GM12878 (cell line): ENCODE measurements at regions not wholly inside any gene's neighbourhood (a gene's known extent, or its start where the extent isn't known, plus 50 kb on each side); places are given as distances from the start of the nearest gene placed in this dataset.

Experiments used
- ATAC-seq: fragments of 200-7000 bp; cut with Tn5 transposase; 3 replicates; pipeline ENCODE4 v1.9.1; 2020; ENCODE audit warnings: mild to moderate bottlenecking, moderate library complexity
- BruUV-seq: library from RNA; stranded (reverse); fragments of 400-500 nt; replicated peaks from 2 replicates; lab custom pipeline; 2021; lab: Mats Ljungman, UMichigan
- CTCF ChIA-PET: fragments of 300-600 bp; sonication (Branson Sonifier 250); formaldehyde crosslinking; extraction: SDS; loops from one replicate; lab custom pipeline; 2021; ENCODE audit warnings: inconsistent platforms; lab: Yijun Ruan, JAX
- POLR2A ChIA-PET: fragments of 350-600 bp; formaldehyde crosslinking; extraction: SDS; loops from one replicate; lab custom pipeline; 2021; ENCODE audit warnings: inconsistent platforms; lab: Charles Lee
- RAD21 ChIA-PET: fragments of 300-600 bp; sonication (Branson Sonifier 250); formaldehyde crosslinking; loops from one replicate; lab custom pipeline; 2023; ENCODE audit warnings: antibody characterized with exemption; ENCODE audit not compliant: unreplicated experiment; lab: Charles Lee
- SMC1A ChIA-PET: fragments of 300-600 bp; sonication (Branson Sonifier 250); formaldehyde crosslinking; loops from one replicate; lab custom pipeline; 2023; ENCODE audit not compliant: unreplicated experiment, uncharacterized antibody; lab: Charles Lee
- DNase-seq: peaks from one replicate; pipeline ENCODE4 v3.0.0-alpha.2; 2011; ENCODE audit warnings: low read depth, low spot score
- FAIRE-seq: peaks from 3 replicates; lab custom pipeline; 2011; peaks lifted over from hg19 to GRCh38; lab: Jason Lieb, UNC
- H2AFZ ChIP-seq: 2 replicates; pipeline ENCODE4 v1.6.0; 2011; ENCODE audit warnings: low read depth, low read length, control low read depth; ENCODE audit not compliant: control insufficient read depth
- H3K27ac ChIP-seq: 2 replicates; pipeline ENCODE4 v1.5.1; 2011; ENCODE audit warnings: control low read depth; ENCODE audit not compliant: control insufficient read depth, insufficient read depth
- H3K27me3 ChIP-seq, 2 experiments: replicated peaks in 1 of 2; 2 replicates each; pipeline versions ENCODE4 v1.6.0 to v1.6.1; 2011; ENCODE audit warnings: low read length in 1 of 2; ENCODE audit not compliant: control insufficient read depth in 2 of 2, insufficient read depth in 2 of 2
- H3K36me3 ChIP-seq, 2 experiments: 2 replicates each; pipeline ENCODE4 v1.5.1; 2011; ENCODE audit warnings: low read length in 1 of 2; ENCODE audit not compliant: control insufficient read depth in 2 of 2, insufficient read depth in 2 of 2
- H3K4me1 ChIP-seq: 2 replicates; pipeline ENCODE4 v1.6.1; 2011; ENCODE audit warnings: mild to moderate bottlenecking, low read length, moderate library complexity, mixed read lengths; ENCODE audit not compliant: control insufficient read depth, insufficient read depth
- H3K4me2 ChIP-seq: 2 replicates; pipeline ENCODE4 v1.6.0; 2011; ENCODE audit warnings: control low read depth; ENCODE audit not compliant: control insufficient read depth, insufficient read depth
- H3K4me3 ChIP-seq: fragments of 200-600 bp; sonication (generic); 2 replicates; pipeline ENCODE4 v1.5.1; 2016
- H3K79me2 ChIP-seq: 2 replicates; pipeline ENCODE4 v1.6.0; 2011; ENCODE audit warnings: low read length; ENCODE audit not compliant: control insufficient read depth, insufficient read depth
- H3K9ac ChIP-seq: 2 replicates; pipeline ENCODE4 v1.8.0; 2011; ENCODE audit warnings: low read length, control low read depth, mixed read lengths; ENCODE audit not compliant: control insufficient read depth, insufficient read depth
- H3K9me3 ChIP-seq: replicated peaks from 3 replicates; pipeline ENCODE4 v1.5.1; 2011; ENCODE audit warnings: mild to moderate bottlenecking, low read length; ENCODE audit not compliant: control insufficient read depth, insufficient read depth
- H4K20me1 ChIP-seq: 2 replicates; pipeline ENCODE4 v1.6.0; 2011; ENCODE audit not compliant: control insufficient read depth, insufficient read depth
- ATF2 ChIP-seq: IDR thresholded peaks from 2 replicates; pipeline ENCODE4 v1.6.1; 2012; ENCODE audit warnings: low read length, inconsistent platforms
- BCL11A ChIP-seq: IDR thresholded peaks from 2 replicates; pipeline ENCODE4 v1.6.1; 2011; ENCODE audit warnings: low read depth, low read length
- CREB1 ChIP-seq: IDR thresholded peaks from 2 replicates; pipeline ENCODE4 v1.6.1; 2012; ENCODE audit warnings: low read depth, mild to moderate bottlenecking, inconsistent platforms
- HDAC6 ChIP-seq: fragments of 200-600 bp; sonication (generic); IDR thresholded peaks from one replicate; pipeline ENCODE4 v1.8.0; 2017; ENCODE audit warnings: antibody characterized with exemption; ENCODE audit not compliant: unreplicated experiment
- NR2C1 ChIP-seq: fragments of 450-650 bp; IDR thresholded peaks from 2 replicates; pipeline ENCODE4 v1.6.1; 2017; ENCODE audit warnings: antibody characterized with exemption, mild to moderate bottlenecking, moderate library complexity
- PAX5 ChIP-seq: IDR thresholded peaks from 2 replicates; pipeline ENCODE4 v1.6.1; 2011; ENCODE audit warnings: low read depth, low read length, borderline replicate concordance
- RCOR1 ChIP-seq: conservative IDR thresholded peaks from 2 replicates; pipeline ENCODE4 v1.6.1; 2012; ENCODE audit warnings: low read depth, low read length, improper control_type of control experiment
- SMARCA5 ChIP-seq: fragments of 450-650 bp; IDR thresholded peaks from 2 replicates; pipeline ENCODE4 v1.6.1; 2017; ENCODE audit warnings: mild to moderate bottlenecking
- SP1 ChIP-seq: IDR thresholded peaks from one replicate; pipeline ENCODE4 v1.6.1; 2011; ENCODE audit warnings: low read depth, low read length
- ZBTB11 ChIP-seq: fragments of 450-650 bp; formaldehyde crosslinking; IDR thresholded peaks from 2 replicates; pipeline ENCODE4 v1.5.0; 2022; ENCODE audit warnings: mild to moderate bottlenecking, missing genetic modification characterization
- ZNF24 ChIP-seq: fragments of 450-650 bp; IDR thresholded peaks from 2 replicates; pipeline ENCODE4 v1.6.1; 2017; ENCODE audit warnings: antibody characterized with exemption, mild to moderate bottlenecking
- ZNF384 ChIP-seq: IDR thresholded peaks from 2 replicates; pipeline ENCODE4 v1.6.1; 2012; ENCODE audit warnings: low read depth, mild to moderate bottlenecking, low read length, improper control_type of control experiment, borderline replicate concordance
- WGBS: methylation state at CpG from one replicate; pipeline ENCODE4 v1.1.6; 2016; ENCODE audit warnings: low lambda C conversion rate; ENCODE audit not compliant: insufficient replicate concordance, insufficient coverage; ENCODE audit errors: missing lambda C conversion rate; 5-methylcytosine and 5-hydroxymethylcytosine counted together
- in situ Hi-C: fragments of 300-500 bp; cut with MboI; formaldehyde crosslinking; loops from 9 replicates; pipeline ENCODE4 v1.14.3; 2018; ENCODE audit warnings: mixed read lengths
- intact Hi-C: fragments of 100-400 bp; cut with micrococcal nuclease; formaldehyde crosslinking; loops from one replicate; pipeline ENCODE4 v1.14.2; 2022; ENCODE audit not compliant: unreplicated experiment
- TF ChIP-seq, protein P1 (sequence below): fragments of 450-650 bp; IDR thresholded peaks from 2 replicates; pipeline ENCODE4 v1.6.1; 2017; ENCODE audit warnings: mild to moderate bottlenecking, moderate library complexity

DNA sequence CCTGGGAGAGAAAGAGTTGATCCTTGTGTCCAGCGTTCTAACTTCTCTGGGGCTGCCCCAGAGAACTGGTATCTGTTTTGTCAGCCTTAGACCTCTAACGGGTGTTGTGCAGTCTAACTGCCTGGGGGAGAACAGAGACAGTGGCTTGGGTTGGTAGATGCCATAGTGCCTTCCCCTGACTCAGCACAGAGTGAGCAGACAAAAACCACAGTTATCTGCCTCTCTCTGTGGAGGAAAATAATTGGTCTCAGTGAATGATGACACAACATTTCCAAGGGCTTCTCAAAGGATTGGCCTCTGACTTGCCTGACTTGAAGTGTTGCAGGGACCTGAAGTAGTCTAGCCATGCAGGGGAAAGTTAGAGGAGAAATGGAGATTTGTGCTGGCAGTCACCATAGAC is 226.2 kb upstream of the MAN1A1 start:
- in situ Hi-C loops = no loop called here
- intact Hi-C loops = no loop called here
- no peaks in the 10 kb centered on the region for H4K20me1 ChIP-seq
- TF ChIP-seq ZNF24 = no peak
- TF ChIP-seq NR2C1 = no peak
- TF ChIP-seq ATF2 = no peak
- TF ChIP-seq SMARCA5 = no peak
- TF ChIP-seq SP1 = no peak
- no peak for TF ChIP-seq CREB1
- TF ChIP-seq BCL11A = no peak
- no peak for TF ChIP-seq RCOR1
- no peak for TF ChIP-seq ZBTB11 (CRISPR knock-in tag)
- no peak for TF ChIP-seq PAX5
- TF ChIP-seq, protein P1, sequence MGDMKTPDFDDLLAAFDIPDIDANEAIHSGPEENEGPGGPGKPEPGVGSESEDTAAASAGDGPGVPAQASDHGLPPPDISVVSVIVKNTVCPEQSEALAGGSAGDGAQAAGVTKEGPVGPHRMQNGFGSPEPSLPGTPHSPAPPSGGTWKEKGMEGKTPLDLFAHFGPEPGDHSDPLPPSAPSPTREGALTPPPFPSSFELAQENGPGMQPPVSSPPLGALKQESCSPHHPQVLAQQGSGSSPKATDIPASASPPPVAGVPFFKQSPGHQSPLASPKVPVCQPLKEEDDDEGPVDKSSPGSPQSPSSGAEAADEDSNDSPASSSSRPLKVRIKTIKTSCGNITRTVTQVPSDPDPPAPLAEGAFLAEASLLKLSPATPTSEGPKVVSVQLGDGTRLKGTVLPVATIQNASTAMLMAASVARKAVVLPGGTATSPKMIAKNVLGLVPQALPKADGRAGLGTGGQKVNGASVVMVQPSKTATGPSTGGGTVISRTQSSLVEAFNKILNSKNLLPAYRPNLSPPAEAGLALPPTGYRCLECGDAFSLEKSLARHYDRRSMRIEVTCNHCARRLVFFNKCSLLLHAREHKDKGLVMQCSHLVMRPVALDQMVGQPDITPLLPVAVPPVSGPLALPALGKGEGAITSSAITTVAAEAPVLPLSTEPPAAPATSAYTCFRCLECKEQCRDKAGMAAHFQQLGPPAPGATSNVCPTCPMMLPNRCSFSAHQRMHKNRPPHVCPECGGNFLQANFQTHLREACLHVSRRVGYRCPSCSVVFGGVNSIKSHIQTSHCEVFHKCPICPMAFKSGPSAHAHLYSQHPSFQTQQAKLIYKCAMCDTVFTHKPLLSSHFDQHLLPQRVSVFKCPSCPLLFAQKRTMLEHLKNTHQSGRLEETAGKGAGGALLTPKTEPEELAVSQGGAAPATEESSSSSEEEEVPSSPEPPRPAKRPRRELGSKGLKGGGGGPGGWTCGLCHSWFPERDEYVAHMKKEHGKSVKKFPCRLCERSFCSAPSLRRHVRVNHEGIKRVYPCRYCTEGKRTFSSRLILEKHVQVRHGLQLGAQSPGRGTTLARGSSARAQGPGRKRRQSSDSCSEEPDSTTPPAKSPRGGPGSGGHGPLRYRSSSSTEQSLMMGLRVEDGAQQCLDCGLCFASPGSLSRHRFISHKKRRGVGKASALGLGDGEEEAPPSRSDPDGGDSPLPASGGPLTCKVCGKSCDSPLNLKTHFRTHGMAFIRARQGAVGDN = no peak
- no peak for TF ChIP-seq HDAC6
- no peak for TF ChIP-seq ZNF384
- H3K4me2 ChIP-seq = no peak overlapping the region
- ChIA-PET CTCF (no interaction called here), SMC1A (interaction anchor here (0.7 kb wide), 1 partner anchor 49 kb away, joined by 3 read pairs; no protein-coding TSS in a partner anchor), POLR2A (no interaction called here), RAD21 (no interaction called here)
- H3K79me2 ChIP-seq = no peaks in the 10 kb centered on the region
- H3K27me3 ChIP-seq = no peaks in the 10 kb centered on the region
- no peak for FAIRE-seq
- no peaks in the 10 kb centered on the region for H3K4me1 ChIP-seq
- H3K9ac ChIP-seq = no peak overlapping the region
- no peak overlapping the region for H3K27ac ChIP-seq
- no peaks in the 10 kb centered on the region for H3K36me3 ChIP-seq
- H2AFZ ChIP-seq = no peak overlapping the region
- 52% methylated on average over 2 of the region's 2 CpGs for WGBS
- DNase-seq = no peak
- H3K9me3 ChIP-seq = no peaks in the 10 kb centered on the region; the same call in 2 of the 3 replicates
- ATAC-seq = no peak
- H3K4me3 ChIP-seq = no peak overlapping the region
- no TSS peak for BruUV-seq
